DND-41 (cell line): ENCODE measurements at regions not wholly inside any gene's neighbourhood (a gene's known extent, or its start where the extent isn't known, plus 50 kb on each side); places are given as distances from the start of the nearest gene placed in this dataset.

Experiments used
- CTCF ChIP-seq: IDR thresholded peaks from 2 replicates; pipeline ENCODE4 v1.5.1; 2012; ENCODE audit warnings: borderline replicate concordance, low read length, moderate library complexity, mild to moderate bottlenecking; ENCODE audit not compliant: poor library complexity, severe bottlenecking; ENCODE audit errors: extremely low read depth
- EZH2 ChIP-seq: IDR thresholded peaks from 3 replicates; pipeline ENCODE4 v1.6.1; 2012; ENCODE audit warnings: borderline replicate concordance, low read depth, mild to moderate bottlenecking, moderate library complexity, low read length, inconsistent platforms; ENCODE audit not compliant: severe bottlenecking

DNA sequence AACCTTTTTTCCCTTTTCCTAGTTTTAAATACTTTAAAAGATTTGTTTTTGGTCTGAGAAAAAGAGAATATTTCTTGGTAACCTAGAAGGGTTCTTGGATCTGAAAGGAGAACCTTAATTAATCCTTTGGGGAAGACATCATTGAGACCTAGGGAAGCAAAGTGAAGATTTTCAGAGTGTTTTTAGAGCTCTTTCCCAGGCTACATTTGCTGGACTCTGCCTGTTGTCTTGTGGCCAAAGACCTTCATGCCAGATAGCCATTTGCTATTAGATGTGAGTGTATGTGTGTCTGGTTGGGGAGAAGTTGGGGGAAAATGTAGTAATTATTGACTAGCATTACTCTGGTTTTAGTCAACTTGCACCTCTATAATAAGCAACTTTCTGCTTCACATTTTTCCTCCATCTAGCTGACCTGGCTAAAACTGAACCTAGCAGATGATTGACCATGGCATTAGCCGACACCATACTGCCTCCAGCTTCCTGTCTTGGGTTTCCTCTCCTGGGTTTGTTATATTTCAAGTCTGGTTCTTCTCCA is 239.1 kb downstream of the USP25 start:
- no peak for TF ChIP-seq EZH2
- no peak for TF ChIP-seq CTCF
